ENCODE measurements at regions not wholly inside any gene's neighbourhood (a gene's known extent, or its start where the extent isn't known, plus 50 kb on each side); places are given as distances from the start of the nearest gene placed in this dataset.

DNA sequence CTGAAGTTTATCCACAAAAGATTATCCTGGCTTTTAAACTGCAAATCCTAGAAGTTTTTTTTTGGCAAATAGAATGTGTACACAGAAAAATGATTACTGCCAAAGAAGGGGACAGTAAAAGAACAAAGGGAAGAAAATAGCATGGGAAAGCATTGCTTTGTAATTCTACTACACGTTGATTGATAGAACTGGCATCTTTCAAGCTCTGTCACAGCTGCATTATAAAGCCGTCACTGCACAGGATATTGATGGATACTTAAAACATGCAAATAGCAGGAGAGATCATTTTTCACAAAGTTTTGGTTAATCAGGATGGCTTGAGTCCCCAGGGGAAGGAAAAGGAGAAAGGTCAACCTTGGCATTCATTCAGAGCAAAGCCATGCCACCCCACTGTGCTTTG lies 183.7 kb upstream of the RRP15 start:
- in situ Hi-C loops (cut with MboI; ENCODE audit: low pct_ligation_motif_present in 1 of 4, low pct_unique_long_range_greater_than_20kb in 1 of 4, low sequenced_read_pairs in 3 of 4) (no loop called here), intact Hi-C loops (cut with DNase I; ENCODE audit: low total_unique reads) (no loop called here)
- 43 to 67% methylated on average over 2 of the region's 2 CpGs for WGBS, 2 donors (ENCODE audit: low coverage in 1 of 2)
- Histone ChIP-seq H3K9me3 (no peaks in the 10 kb centered on the region), H3K36me3 (no peaks in the 10 kb centered on the region), H3K4me1 (no peaks in the 10 kb centered on the region), H3K4me3 (no peak overlapping the region), H3K27ac (no peak overlapping the region), H3K27me3 (no peaks in the 10 kb centered on the region)
- DNase-seq: no peak
- TF ChIP-seq POLR2AphosphoS5 (IDR thresholded peaks at IDR 0.05): no peak
- TF ChIP-seq POLR2A (IDR thresholded peaks at IDR 0.05): no peak
- TF ChIP-seq, protein P1, sequence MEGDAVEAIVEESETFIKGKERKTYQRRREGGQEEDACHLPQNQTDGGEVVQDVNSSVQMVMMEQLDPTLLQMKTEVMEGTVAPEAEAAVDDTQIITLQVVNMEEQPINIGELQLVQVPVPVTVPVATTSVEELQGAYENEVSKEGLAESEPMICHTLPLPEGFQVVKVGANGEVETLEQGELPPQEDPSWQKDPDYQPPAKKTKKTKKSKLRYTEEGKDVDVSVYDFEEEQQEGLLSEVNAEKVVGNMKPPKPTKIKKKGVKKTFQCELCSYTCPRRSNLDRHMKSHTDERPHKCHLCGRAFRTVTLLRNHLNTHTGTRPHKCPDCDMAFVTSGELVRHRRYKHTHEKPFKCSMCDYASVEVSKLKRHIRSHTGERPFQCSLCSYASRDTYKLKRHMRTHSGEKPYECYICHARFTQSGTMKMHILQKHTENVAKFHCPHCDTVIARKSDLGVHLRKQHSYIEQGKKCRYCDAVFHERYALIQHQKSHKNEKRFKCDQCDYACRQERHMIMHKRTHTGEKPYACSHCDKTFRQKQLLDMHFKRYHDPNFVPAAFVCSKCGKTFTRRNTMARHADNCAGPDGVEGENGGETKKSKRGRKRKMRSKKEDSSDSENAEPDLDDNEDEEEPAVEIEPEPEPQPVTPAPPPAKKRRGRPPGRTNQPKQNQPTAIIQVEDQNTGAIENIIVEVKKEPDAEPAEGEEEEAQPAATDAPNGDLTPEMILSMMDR (IDR thresholded peaks at IDR 0.05): no peak
- TF ChIP-seq EP300 (IDR thresholded peaks at IDR 0.05; ENCODE audit: low read depth): no peak

DNA sequence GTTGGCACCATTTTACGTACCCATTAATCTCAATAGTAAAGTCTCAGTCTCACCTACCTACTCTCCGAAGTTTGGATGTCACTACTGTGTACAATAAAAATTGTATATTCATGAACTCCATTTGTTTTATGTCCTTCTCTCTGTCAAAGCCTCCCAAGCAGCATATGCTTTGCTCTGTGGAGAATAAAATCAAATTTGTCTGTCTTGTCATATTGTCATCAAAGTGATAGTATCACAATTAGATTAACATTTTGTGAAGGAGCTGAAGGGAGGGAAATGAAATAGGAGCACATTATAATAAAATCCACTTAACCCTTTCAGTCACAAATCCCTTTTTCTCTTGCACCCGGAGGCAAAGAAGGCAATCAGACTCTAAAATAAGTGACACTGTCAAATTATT lies 177.1 kb upstream of the RRP15 start:
- intact Hi-C loops (cut with DNase I; ENCODE audit: low total_unique reads): no loop called here
- in situ Hi-C loops (cut with MboI; ENCODE audit: low pct_ligation_motif_present in 1 of 4, low pct_unique_long_range_greater_than_20kb in 1 of 4, low sequenced_read_pairs in 3 of 4): no loop called here
- WGBS, 2 donors (ENCODE audit: low coverage in 1 of 2): 68 to 82% methylated on average over 3 of the region's 3 CpGs

DNA sequence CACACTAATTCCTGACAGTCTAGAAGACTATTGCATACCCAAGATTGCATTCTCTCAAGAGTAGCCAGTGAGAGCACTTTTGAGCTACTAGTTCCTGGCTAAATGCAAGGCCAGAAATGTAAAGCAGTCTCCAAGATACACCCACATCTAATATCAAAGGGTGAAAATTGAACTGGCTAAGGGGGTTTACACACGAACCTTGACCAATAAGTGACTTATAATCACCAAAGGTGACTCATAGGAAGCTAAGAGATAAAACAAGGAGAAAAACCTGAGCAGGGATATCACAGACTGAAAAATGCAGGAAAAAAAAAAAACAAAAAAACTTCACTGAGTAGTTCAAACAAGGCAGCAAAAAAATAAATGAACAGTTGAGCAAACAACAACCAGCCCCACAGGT lies 172.2 kb upstream of the RRP15 start:
- Histone ChIP-seq H3K4me3 (no peak overlapping the region), H3K36me3 (no peaks in the 10 kb centered on the region), H3K4me1 (no peaks in the 10 kb centered on the region), H3K27ac (no peak overlapping the region), H3K9me3 (no peaks in the 10 kb centered on the region), H3K27me3 (no peaks in the 10 kb centered on the region)
- WGBS, 2 donors (ENCODE audit: low coverage in 1 of 2): 12 to 40% methylated on average over 1 of the region's 1 CpG
- no peak for TF ChIP-seq POLR2A (IDR thresholded peaks at IDR 0.05)
- TF ChIP-seq, protein P1 (IDR thresholded peaks at IDR 0.05): no peak
- TF ChIP-seq POLR2AphosphoS5 (IDR thresholded peaks at IDR 0.05): no peak
- TF ChIP-seq EP300 (IDR thresholded peaks at IDR 0.05; ENCODE audit: low read depth): no peak
- DNase-seq: no peak
- intact Hi-C loops (cut with DNase I; ENCODE audit: low total_unique reads): no loop called here
- in situ Hi-C loops (cut with MboI; ENCODE audit: low pct_ligation_motif_present in 1 of 4, low pct_unique_long_range_greater_than_20kb in 1 of 4, low sequenced_read_pairs in 3 of 4): no loop called here

More for the DNA sequence above, 177.1 kb upstream of the RRP15 start:
- TF ChIP-seq, protein P1 (IDR thresholded peaks at IDR 0.05): no peak
- TF ChIP-seq EP300 (IDR thresholded peaks at IDR 0.05; ENCODE audit: low read depth) (no peak), POLR2A (IDR thresholded peaks at IDR 0.05) (no peak), POLR2AphosphoS5 (IDR thresholded peaks at IDR 0.05) (no peak)
- no peak for DNase-seq
- H3K9me3 ChIP-seq: no peaks in the 10 kb centered on the region
- H3K4me3 ChIP-seq: no peak overlapping the region
- no peak overlapping the region for H3K27ac ChIP-seq
- no peaks in the 10 kb centered on the region for H3K4me1 ChIP-seq
- H3K36me3 ChIP-seq: no peaks in the 10 kb centered on the region
- H3K27me3 ChIP-seq: no peaks in the 10 kb centered on the region

DNA sequence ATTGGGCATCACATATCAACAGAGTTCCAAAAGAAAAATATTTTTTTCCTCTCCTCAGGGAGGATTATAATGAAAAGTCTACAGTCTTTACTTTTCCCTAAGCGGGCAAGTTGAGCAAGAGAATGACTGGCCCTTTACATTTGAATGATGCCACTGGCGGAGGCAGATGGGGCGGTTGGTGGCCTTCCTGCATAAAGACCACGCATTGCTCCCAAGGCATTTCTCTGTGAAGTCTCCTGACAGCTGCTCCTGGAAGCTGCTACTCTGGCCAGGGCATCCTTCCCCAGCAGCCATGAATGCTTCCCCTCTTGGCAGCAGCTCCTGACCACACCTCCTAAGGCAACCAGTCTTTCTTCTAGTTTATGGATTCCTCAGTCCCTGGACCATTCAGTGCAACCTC lies 161.1 kb upstream of the RRP15 start:
- H3K9me3 ChIP-seq: no peaks in the 10 kb centered on the region
- WGBS, 2 donors (ENCODE audit: low coverage in 1 of 2): 50 to 52% methylated on average over 1 to 4 of the region's 4 CpGs
- in situ Hi-C loops (cut with MboI; ENCODE audit: low pct_ligation_motif_present in 1 of 4, low pct_unique_long_range_greater_than_20kb in 1 of 4, low sequenced_read_pairs in 3 of 4) (no loop called here), intact Hi-C loops (cut with DNase I; ENCODE audit: low total_unique reads) (no loop called here)
- no peak for DNase-seq
- H3K4me1 ChIP-seq: no peaks in the 10 kb centered on the region
- H3K27ac ChIP-seq: no peak overlapping the region
- no peaks in the 10 kb centered on the region for H3K36me3 ChIP-seq
- TF ChIP-seq POLR2AphosphoS5 (IDR thresholded peaks at IDR 0.05): no peak
- TF ChIP-seq EP300 (IDR thresholded peaks at IDR 0.05; ENCODE audit: low read depth): no peak
- TF ChIP-seq, protein P1 (IDR thresholded peaks at IDR 0.05): no peak
- no peak for TF ChIP-seq POLR2A (IDR thresholded peaks at IDR 0.05)
- H3K4me3 ChIP-seq: no peak overlapping the region
- no peaks in the 10 kb centered on the region for H3K27me3 ChIP-seq
